ENCODE measurements at regions not wholly inside any gene's neighbourhood (a gene's known extent, or its start where the extent isn't known, plus 50 kb on each side); places are given as distances from the start of the nearest gene placed in this dataset.
"Not testable (repeated sequence)": the region's sequence is repeated elsewhere in the genome, so short reads cannot be mapped to it uniquely, and the experiment has no call there.

DNA sequence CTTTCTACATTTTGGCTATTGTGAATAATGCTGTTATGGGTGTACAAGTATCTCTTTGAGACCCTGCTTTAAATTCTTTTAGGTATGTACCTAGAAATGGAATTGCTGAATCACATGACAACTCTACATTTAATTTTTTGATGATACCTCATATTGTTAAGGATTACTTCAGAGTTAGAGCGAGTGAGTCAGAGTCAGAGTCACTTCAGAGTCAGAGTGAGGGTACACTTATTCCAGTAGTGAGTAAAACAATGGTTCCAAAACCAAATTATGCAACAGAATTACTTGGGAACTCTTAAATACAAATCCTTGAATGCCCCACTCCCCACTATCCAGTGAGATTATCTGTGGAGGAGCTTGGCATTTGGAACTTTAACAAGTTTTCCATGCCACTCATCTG lies 50.3 kb upstream of the SNRK start:
- no peak for DNase-seq (ENCODE audit: low spot score)

DNA sequence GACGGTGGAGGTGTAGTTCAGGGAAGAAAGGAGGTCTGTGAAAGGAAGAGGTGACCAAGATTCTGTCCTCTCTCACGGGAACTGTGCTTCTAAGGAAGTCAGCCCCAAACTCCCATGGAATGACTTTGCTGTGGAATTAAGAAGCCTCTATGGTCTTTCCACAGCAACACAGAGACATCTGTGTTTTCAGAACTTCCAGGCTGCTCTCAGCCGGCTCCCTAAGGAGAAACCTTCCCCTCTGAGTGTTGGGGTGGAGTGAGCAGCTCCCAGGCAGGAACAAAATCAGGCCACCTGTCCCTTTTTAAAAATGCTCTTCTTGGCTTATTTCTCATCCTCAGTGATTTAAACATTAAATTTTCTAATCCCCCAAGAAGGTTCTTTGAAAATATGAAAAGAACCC lies 53.3 kb upstream of the SNRK start:
- no peak for DNase-seq (ENCODE audit: low spot score)

DNA sequence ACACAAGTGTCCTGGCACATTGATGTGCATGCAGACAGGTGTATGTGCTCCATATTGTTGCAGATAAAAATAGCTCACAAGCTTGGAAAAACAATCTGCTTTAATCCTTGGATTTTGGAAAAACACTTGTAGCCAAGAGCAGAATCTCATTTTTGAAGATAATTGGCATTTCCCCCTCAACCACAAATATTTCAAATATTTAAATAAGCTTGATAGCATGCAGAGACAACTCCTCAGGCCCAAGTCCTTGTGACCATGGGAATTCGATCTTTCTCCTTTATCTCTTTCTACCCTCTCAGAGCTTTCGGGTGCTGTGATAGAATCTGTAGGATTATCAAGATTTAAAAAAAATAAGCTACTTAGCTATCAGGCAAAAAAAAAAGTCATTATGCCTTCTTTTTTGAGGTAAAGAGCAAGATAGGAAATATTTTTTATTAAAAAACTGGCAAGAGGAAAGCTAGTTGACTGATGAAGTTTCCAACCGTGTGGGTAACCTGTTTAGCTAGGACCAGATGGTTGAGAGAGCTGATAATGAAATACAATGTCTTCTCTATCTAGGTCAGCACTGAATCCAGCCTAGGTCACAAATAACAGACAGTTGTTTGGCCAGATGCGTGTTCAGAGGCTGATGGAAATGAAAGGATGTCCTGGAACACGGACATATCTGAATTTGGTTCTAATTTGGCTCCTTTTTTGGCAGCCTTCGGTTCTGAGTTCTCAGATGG lies 54.9 kb upstream of the SNRK start:
- no peak for DNase-seq (ENCODE audit: low spot score)

DNA sequence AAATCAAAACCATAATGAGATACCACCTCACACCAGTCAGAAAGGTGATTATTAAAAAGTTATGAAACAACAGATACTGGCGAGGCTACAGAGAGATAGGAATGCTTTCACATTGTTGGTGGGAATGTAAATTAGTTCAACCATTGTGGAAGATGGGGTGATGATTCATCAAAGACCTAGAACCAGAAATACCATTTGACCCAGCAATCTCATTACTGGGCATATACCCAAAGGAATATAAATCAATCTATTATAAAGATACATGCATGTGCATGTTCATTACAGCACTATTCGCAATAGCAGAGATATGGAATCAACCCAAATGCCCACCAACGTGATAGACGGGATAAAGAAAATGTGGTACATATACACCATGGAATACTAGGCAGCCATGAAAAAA lies 56.5 kb upstream of the SNRK start:
- not testable (repeated sequence) for DNase-seq (ENCODE audit: low spot score)

DNA sequence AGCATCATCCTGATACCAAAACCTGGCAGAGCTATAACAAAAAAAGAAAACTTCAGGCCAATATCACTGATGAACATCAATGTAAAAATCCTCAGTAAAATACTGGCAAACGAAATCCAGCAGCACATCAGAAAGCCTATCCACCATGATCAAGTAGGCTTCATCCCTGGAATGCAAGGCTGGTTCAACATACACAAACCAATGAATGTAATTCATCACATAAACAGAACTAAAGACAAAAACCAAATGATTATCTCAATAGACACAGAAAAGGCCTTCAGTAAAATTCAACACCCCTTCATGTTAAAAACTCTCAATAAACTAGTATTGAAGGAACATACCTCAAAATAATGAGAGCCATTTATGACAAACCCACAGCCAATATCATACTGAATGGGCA lies 58.7 kb upstream of the SNRK start:
- not testable (repeated sequence) for DNase-seq (ENCODE audit: low spot score)

DNA sequence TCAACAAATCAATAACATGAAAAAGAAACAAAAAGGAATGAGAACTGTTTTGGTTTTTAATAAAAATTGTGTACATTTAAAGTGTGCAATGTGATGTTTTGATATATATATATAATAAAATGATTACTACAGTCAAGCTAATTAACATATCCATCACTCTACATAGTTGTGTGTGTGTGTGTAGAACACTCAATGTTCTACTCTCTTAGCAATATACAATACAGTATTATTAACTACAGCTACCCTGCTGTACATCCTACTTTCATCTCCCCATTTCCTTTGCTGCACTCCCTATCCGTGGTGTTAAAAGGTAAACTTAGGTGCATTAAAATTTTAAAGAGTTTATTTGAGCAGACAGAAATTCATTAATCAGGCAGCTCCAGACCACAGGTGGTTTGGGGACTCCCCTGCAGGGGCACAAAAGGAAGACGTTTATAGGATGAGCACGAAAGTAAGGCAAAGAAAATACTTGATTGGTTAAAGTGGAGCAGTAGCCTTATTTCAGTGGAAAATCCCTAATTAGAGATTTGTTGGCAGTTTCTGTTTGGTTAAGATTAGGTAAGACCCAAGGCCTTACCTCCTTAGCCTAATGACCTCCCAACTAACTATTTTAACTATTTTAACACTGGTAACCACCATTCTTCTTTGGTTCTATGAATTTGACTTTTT lies 61.8 kb upstream of the SNRK start:
- peak; percentile 29 for DNase-seq (ENCODE audit: low spot score)

DNA sequence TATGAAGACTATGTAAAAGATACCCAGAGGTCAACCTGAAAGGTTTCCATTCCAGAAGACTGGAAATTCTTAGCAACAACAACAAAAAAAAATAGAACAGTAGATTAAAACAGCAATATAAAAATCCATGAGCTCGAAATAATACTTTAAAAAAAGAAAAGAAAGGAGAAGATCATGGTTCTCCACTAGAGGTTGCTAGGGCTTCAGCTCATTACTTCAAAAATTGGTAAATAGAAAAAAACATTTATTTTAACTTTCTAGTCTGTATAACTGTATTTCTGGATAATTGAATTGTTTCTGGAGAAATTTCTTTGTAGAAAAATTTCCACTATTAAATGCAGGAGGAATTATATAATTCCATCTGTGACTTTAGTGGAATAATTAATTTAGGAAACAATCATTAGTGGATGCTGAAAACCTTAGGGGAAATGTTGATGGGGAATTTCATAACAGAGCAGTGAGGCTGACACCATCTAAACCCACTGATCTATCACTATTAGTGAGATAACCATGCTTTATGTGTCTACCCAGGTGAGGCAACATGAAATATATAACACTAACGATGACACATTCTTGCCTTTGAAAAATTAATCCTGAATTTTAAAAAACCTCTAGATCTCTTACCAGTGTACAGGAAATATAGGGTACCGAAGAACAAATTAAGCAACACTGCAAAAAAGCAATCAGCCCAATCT lies 62.5 kb upstream of the SNRK start:
- peak; percentile 23 for DNase-seq (ENCODE audit: low spot score)

DNA sequence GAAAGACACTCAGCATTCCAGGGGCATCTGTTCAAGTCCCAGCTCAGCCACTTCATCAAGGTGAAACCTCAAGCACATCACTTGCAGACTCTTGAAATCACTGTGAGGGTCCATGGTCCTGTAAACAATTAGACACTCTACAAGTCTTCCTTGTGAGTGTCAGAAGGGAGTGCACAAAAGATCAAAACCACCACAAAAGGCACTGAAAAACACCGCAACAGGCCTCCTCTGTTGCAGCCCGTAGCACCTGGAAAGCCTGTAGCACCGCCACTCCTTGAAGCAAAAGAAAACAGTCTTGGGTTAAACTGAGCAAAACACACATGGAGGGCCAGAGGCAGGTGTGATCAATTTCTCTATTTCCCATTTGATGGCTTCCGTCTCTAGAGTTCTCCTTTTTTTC lies 63.8 kb upstream of the SNRK start:
- DNase-seq (ENCODE audit: low spot score), result peak; percentile 12

DNA sequence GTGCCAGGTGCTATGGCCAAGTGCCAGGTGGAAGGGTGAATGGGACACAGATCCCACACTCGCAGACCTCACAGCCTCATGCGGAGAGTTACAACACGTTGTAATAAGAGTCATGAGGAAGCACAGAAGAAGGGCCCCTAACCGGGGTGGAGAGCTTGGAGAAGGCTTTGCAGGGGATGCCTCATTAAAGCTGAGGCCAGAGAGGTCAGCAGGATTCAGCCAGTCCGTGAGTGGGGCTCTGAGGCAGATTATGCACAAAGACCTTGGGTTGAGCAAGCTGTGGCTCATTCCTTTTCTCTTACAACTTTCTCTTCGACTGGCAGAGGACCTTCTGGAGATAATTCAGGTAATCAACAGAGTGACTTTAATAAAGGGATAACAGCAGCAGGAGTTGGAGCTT lies 65.3 kb upstream of the SNRK start:
- DNase-seq (ENCODE audit: low spot score), result no peak

DNA sequence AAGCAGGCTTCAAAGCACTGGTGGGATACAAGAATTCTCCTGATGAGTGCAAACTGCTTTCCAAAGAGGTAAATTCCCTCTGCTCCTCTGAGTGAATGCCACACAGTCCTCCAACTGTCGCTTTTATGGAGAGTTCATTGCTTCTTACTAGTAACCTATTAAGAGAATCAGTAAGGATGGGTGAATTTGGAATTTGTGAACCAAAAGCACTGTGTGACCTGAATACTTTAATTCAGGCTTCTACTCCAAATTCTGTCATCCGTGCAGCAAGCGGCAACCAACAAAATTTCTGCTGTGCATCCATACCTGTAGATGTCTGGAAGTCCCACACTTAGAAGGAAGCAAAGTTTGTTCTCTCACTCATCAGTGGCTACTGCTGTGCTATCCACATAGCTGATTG lies 66.7 kb upstream of the SNRK start:
- DNase-seq (ENCODE audit: low spot score), result no peak

DNA sequence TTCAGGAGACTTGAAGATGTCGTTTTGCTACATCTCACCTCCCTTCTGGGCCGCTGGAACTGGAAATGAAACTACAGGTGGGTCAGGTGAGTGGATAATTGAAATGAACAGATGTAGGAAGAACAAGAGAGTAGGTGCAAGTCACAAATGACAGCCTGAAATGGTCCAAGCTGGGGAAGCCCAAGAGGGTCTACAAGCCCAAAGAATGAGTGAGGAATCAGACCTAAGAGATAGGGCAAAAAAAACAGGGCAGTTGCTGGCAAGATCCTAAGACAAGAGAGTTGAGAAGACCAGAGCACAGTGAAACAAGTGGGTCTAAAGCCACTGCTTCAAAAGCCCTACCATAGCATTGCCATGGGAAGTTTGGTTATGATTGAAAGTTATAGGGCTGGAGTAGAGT lies 67.4 kb upstream of the SNRK start:
- no peak for DNase-seq (ENCODE audit: low spot score)

DNA sequence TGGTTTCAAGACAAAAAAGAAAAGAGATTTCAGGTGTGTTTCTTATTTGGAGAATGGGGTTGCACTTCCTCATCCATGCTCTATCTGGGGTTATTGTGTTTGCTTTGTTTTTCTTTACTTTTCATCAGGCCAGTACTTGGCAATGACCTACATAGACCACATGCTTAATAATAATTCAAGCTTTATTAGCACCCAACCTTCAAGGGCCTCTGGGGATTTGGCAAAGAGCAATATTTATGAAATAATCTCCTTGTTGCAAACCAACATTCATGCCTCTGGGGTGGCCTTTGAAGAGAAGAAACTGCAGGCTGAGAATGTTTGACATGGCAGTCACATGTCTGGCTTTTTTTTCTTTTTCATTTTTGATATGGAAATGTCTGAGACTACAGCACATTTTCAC lies 68.2 kb upstream of the SNRK start:
- no peak for DNase-seq (ENCODE audit: low spot score)

DNA sequence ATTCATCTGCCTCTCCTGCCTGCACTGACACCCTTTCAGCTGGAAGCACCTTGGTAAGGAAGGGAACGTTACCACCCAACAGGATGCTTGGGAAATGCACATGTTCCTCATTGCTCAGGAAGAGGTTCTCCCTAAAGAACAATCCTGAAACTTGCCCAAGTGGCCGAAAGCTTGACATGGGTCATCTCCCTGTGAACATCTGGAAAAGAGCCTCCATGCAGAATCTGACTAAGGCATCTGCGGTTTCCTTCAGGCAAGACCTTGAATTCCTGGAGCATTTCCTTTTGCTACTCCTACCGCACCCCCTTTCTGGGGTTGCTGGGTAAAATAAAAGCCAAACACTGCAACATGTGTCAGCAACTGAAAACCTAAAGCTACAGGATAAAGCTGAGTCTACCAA lies 68.7 kb upstream of the SNRK start:
- DNase-seq (ENCODE audit: low spot score), result no peak

DNA sequence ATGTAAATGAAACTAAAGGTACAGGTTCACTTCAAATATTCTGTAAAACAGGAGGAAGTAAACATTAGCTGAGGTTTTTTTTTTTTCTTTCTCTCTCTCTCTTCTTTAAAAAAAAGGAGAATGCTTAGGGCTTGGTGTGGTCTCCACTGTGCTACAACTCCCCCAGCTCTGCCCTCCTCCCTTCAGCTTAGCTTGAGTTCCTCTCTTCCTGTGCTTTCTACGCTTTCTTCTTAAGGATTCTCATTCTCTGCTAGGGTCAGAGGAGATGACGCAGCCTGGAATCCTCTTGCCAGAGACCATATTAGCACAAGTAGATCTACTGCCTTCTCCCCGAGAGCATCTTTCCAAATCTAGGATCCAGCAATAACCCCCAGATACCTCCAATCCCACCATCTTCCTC lies 69.1 kb upstream of the SNRK start:
- no peak for DNase-seq (ENCODE audit: low spot score)

DNA sequence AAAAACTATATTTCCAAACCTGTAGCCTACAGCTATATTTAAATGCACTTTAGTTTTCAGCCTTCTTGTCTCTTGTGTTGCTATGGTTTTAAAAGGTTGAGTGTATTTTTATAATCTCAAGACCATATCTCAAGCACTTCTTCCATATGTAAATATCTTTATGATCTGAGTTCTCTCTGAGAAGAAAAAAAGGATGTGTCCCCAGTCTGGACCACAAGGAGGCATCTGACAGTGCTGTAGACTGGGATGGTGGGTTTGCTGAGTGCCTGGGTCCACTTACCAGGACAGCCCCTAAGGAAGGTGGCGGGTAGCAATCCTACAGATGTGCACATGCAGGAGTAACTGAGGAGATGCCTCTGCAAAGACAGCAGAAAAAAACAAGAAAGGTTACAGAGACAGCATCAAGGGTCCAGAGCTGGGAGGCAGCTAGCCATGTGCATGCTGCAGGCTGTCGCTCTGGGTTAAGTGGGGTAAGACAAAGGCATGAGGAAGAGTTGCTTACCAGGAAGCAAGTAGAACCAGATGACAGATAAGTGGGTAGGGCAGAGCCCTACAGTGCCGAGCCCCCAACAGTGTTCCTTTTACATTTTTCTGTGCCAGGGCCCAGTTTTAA lies 70.6 kb upstream of the SNRK start:
- no peak for DNase-seq (ENCODE audit: low spot score)

DNA sequence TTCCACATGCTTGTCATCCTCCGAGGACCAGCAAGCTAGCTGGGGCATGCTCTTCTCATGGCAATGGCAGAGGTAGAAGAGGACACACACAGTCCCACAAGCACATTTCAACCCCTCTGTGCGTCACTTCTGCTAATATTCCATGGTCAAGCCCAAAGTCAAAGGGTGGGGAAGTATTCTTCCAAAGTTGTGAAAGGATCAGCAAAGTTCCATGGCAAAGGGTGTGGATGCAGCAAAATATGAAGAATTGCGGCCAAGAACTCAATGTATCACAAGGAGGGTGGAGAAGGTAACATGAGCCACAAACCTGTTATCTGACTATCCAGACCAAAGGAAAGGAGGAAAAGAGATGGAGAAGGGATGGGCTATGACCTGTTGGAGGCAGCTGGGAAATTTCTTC lies 71.2 kb upstream of the SNRK start:
- DNase-seq (ENCODE audit: low spot score), result no peak

DNA sequence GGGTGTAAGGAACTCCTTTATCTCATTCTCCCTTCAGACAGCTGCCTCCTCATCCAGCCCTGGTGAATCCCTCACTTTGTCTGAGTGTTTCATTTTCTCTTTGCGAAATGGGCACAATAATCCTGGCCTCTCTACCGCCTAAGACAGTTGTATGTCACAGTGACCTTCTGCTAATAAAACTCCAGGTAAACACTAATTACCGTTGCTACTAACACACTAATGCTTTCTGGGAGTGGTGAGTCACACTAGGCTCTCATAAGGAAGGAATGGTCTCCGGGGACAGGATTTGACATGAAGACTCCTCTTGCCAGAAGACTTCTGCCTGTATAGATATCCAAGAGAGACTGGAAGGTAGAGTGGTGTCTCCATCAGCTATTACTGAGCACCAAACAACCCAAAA lies 71.7 kb upstream of the SNRK start:
- DNase-seq (ENCODE audit: low spot score), result no peak

DNA sequence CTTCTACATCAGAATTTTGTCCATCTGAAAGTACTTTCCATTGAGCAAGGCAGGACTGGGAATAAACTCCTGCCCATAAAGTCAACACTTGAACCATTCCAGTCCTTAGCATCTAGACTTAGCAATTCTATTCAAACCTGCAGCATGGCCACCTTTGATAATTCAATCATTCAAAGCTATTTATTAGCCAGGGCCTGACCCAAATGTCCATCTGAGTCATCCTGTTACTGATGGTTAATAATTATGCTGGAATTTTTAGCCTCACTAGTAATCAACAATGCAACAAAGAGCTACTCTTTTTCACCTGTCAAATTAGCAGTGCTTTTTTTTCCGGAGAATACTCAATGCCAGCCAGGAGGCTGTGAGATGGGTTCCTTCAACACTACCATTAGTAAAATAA lies 72.7 kb upstream of the SNRK start:
- DNase-seq (ENCODE audit: low spot score), result no peak

DNA sequence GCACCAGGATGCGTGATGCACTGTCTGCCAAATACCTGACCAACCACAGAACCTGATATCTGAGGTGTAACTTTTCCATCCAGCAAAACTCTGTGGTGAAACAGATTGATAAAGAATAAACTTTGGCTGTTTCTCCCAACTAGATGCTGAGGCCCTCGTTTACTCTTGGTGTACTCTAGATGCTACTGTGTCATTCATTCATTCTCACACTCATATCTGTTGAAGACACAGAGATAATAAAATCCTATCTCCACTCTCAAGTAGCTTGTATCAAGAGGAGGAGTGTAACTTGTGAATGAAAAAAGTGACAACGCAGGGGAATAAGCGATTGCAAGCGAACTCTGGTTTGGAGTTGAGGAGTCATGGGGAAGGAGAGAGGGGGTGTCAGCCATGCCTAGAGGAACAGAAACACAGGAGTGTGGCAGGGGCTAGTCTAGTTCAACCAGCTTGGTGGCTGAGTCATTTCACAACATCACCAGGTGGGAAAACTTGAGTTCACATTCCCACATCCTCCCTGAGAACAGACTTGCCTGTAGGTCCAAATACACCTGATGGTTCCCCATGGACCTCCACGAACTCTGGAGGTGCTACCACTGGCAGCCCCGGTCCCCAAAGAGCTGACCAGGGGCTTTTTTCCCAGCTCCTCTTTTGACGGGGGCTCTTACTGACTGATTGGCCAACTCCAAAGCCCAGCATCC lies 73.3 kb upstream of the SNRK start:
- DNase-seq (ENCODE audit: low spot score), result no peak

DNA sequence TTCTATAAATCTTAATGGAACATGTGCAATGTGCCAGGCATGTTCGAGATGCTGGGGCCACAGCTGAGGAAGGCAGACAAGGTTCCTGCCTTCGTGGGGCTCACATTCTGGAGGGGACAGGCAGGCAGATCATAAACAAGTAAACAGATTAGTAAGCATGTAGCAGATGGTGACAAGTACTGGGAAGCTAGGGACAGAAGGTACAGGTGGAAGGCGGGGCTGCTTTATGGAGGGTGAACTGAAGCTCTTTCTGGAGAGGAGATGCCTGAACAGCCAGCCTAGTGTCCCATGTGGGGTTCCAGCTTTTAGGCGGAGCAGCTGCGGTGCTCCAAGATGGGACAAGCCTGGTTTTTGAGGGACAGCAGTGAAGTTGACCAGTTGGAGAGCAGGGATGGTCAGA lies 74.7 kb upstream of the SNRK start:
- no peak for DNase-seq (ENCODE audit: low spot score)

DNA sequence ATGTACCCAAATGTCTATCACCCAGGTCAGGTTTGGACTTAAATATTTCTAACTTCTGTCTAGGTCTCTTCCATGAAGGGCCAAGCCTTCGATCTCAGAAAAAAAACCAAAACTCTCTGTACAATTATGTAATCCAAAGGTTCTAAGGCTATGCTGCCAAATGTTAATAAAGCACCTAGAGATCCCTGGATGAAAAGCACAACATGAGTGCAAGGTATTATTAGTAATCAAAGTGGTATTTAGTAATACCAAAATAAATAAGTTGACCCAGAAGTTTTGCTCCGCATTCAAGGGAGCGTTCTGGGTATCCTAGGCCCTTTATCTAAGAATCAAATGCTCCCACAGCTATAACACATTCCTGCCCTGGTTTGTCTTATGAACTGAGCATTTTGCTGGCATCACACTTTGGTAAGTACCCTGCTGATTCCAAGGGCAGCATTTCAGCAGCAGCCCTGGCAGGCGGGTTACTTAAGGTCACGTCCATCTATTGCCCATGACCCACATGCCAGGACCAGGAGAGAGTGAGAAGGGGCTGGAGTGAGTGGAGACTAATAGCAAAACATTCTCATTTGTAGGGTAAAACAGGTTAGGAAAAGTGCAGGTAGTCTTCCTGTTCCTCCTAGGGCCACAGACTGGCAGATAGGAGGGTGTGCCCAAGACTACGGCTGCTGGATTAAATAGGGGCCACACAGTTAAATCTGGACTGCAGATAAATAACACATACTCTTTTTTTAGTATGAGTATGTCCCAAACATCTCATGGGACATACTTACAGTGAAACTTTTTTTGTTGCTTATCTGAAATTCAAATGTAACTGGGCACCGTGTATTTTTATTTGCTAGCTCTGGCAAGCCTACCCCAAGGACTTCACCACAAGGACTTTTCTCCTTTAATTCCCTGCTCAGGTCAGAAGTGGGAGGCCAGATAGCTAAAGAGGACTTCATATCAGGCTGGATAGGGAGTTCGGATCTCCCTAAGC lies 76.0 kb upstream of the SNRK start:
- DNase-seq (ENCODE audit: low spot score), result no peak

All from CD4-positive, alpha-beta T cell treated with Interleukin-2 at 100 ng/mL for 4 hours (primary cell).